Hematopoietic multipotent progenitor cell treated with erythropoietin and hydrocortisone succinate and interleukin-3 and kit ligand, for 17 days (in vitro differentiated cells): ENCODE measurements at regions not wholly inside any gene's neighbourhood (a gene's known extent, or its start where the extent isn't known, plus 50 kb on each side); places are given as distances from the start of the nearest gene placed in this dataset.
"Not testable (repeated sequence)": the region's sequence is repeated elsewhere in the genome, so short reads cannot be mapped to it uniquely, and the experiment has no call there.

Experiments
- DNase-seq: peaks from one replicate; pipeline ENCODE4 v3.0.0-alpha.2; 2015; ENCODE audit warnings: low spot score

DNA sequence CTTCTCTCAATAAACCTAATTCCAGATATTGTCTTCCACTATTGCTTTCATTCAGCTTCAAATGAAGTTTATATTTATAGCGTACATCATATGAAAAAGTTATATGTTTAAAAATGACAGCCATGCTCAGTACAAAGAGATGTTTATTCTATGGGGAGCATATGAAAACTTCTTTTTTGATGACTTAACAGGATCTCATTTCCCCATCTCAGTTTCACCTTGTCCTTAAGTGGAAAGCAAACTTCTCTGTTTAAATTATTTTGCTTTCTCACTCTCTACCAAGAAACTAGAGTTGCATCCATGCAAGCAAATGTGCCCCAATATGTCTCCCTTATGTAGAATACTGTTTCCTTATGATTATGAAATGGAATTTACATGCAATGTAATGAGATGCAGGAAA lies 799.5 kb upstream of the RGS18 start:
- no peak for DNase-seq

DNA sequence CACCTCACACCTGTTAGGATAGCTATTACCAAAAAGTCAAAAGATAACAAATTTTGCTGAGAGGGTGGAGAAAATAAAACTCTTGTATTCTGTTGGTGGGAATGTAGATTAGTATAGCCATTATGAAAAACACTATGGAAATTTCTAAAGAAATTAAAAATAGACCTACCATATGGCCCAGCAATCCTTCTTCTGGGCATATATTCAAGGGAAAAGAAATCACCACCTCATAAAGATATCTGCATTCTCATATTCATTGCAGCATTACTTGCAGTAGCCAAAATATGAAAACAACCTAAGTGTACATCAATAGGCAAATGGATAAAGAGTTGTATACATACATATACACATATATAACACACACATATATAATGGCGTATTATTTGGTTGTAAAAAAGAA lies 791.6 kb upstream of the RGS18 start:
- DNase-seq: no peak

DNA sequence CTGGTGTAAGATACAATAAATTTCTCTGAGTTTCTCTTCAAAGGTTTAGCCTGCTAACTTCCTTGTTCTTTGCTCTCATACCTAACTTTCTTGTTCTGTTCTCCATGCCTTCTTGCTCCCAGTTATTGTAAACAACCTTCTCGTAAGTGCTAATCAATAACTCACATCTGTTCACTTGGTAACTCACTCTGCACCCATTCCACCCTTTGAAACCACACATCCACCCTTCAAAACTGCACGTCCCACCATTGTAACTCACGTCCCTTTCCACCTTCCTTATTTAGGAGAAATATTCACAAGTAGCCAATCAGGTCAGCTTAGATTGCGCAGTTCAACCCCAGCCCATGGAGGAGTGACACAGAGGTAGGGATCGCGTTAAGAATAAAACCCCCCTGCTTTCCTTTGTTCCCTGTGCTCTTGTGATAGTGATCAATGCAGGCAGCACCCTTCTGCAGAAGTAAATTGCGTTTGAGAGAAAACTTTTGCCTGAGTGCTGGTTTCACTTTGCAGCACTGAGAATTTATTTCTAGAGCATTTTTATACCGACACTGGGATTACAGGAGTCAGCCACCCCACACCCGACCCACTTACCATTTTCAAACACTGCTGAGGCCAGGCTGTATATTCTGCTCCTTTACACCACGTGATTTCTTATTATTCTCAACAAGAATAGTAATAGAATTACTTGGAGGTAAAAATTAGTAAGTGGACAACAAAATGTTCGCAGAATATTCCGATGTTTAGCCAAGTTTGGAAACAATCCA lies 789.2 kb upstream of the RGS18 start:
- DNase-seq: no peak

DNA sequence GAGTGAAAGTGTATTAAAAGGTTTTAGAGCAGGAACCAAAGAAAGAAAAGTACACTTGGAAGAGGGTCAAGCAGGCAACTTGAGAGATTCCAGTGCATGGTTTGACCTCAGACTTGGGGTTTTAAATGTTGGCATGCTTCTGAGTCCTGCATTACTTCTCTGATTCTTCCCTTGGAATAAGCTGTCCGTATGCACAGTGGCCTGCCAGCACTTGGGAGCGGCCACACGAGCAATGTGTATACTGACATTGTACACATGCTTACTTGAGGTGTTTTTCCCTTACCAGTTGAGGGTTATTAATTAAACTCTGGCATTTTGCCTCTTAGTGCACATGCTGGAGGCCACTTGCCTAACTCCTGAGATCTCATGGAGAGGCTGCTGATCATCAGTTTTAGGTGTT lies 786.6 kb upstream of the RGS18 start:
- DNase-seq: no peak

DNA sequence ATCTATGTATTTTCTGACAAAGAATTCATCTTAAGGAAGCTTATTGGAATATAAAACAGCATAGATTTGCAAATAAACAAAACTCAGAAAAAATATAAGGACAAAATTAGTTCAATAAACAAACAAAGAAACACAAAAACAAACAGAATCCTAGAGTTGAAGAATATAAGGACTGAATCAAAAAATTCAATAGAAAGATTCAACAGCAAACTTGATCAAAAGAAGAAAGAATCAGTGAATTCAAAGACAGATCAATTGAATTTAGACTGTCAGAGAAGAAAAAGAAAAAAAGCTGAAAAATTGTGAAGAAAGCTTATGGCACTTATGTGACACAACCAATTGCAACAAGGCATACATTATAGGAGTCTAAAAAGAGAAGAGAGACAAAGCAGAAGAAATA lies 770.0 kb upstream of the RGS18 start:
- DNase-seq: no peak

DNA sequence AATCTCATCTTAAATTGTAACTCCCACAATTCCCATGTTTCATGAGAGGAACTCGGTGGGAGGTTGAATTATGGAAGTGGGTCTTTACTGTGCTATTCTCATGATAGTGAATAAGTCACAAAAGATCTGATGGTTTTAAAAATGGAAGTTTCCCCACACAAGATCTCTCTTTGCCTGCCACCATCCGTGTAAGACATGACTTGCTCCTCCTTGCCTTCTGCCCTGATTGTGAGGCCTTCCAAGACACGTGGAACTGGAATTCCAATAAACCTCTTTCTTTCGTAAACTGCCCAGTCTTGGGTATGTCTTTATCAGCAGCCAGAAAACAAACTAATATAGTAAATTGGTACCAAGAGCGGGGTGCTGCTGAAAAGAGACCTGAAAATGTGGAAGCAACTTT lies 761.6 kb upstream of the RGS18 start:
- DNase-seq: no peak

DNA sequence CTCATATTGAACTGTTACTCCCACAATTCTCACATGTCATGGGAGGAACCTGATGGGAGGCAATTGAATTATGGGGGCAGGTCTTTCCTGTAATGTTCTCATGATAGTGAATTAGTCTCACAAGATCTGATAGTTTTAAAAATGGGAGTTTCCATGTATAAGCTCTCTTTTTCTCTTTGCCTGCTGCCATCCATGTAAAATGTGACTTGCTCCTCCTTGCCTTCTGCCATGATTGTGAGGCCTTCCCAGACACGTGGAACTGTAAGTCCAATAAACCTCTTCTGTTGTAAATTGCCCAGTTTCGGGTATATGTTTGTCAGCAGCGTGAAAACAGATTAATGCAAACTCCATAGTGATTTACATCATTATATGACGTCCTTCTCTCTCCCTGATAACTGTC lies 759.7 kb upstream of the RGS18 start:
- no peak for DNase-seq

DNA sequence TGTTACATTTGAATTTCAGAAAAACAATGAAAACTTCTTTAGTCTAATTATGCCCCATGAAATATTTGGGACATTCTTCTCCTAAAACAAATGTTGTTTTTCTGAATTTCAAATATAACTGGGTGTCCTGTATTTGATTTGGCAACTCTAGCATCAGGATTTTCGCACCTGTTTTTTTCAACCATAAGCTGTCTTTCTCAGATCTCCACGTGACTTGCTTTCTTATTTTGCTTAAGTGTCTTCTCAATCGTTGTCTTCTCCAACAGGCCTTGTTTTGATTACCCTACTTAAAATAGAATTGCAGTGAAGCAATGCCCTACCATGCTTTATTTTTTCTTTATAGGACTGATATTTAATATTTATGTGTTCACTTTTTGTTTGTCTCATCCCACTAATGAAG lies 752.8 kb upstream of the RGS18 start:
- no peak for DNase-seq

DNA sequence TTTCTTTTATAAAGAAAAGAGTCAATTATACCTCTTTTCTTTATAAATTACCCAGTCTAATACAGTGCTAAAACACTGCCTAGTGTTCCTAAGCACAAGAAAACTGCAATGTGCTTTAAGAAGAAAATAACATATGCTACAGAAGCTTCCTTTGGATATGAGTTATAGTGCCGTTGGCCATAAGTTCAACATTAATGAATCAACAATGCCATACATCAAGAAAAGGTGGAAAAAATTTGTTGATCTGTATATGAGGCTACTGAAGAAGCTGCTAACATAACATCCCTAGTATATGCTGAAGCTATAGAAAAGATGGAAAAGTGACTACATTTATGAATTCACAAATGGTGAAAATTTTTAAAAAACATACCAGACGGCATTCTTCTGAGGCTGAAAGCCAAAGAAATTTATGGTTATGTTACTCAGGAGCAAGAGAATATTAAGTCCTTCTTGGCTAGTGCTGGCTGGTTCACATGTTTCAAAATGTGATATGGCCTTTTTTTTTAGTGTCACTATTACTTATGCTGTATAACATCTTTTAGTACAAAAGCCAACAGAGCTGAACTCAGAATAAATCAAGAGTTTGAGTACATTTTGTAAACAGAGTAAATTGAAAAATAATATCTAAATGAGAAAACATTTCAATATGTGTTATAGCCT lies 743.2 kb upstream of the RGS18 start:
- DNase-seq: no peak

DNA sequence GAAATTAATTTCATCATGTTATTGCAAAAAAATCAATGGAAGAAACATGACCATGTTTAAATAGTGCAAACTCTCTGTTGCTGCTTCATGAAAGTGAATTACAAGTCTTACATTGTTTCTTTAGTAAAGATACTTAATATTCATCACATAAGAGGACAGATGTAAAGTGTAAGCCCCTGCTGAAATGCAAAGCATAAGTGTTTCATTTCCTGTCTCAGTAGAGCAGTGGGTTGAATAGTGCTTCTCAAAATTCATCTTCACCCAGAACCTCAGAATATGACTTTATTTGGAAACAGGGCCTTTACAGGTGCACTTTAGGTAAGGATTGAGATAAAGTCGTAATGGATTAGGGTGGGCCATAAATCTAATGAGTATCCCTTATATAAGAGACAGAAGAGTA lies 738.4 kb upstream of the RGS18 start:
- no peak for DNase-seq

DNA sequence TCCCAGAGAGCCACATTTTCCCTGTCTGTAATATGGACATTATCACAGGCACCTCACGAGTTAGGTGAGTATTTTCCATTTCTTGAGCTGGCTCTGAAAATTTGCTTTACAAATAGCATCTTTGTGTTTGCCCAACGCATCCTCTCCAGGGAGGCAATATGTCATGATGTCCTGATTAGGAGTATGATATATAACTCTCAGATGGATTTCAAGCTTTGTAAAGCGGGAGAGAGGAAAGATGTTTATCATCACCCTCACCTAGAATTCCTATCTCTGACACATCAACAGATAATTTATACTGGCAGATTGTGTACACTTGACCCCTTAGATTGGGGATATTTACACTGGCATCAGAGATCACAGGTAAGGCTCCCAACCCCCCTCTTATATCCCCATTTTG lies 730.7 kb upstream of the RGS18 start:
- no peak for DNase-seq

DNA sequence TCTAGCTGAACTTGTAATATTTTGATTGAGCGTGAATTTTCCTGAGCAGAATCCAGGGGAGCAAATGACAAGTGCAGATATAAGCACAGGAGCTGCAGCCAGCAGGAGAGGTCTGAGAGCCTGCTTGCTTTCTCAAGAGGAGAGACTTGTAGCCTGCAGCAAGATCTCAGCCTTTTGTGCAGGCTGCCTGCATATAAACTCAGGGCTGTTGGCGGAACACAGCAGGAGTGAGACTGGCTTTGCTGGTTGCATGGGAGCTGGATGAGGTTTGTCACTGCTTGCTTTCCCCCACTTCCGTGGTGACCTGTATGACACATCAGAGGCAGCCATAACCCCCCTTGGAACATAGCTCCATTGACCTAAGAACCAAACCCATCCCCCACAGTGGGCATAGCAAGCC lies 725.4 kb upstream of the RGS18 start:
- no peak for DNase-seq

DNA sequence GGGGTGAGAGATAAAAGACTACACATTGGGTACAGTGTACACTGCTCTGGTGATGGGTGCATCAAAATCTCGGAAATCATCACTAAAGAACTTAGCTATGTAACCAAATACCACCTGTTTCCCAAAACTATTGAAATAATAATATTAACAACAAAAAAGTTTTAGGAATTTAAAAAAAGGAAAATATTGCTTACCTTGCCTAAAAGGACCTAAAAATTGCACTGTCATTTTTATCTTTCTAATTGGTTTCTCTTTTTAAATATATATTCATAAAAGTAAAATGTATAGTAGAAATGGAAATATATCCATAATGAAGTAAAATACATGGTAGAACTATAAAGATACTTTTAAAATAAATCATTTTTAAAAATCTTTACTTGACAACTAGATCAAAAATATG lies 719.3 kb upstream of the RGS18 start:
- DNase-seq: no peak

DNA sequence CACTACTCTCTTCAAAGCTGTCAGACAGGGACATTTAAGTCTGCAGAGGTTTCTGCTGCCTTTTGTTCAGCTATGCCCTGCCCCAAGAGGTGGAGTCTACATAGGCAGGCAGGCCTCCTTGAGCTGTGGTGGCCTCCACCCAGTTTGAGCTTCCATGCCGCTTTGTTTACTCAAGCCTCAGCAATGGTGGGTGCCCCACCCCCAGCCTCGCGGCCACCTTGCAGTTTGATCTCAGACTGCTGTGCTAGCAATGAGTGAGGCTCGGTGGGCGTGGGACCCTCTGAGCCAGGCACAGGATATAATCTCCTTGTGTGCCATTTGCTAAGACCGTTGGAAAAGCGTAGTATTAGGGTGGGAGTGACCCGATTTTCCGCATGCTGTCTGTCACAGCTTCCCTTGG lies 710.0 kb upstream of the RGS18 start:
- not testable (repeated sequence) for DNase-seq

DNA sequence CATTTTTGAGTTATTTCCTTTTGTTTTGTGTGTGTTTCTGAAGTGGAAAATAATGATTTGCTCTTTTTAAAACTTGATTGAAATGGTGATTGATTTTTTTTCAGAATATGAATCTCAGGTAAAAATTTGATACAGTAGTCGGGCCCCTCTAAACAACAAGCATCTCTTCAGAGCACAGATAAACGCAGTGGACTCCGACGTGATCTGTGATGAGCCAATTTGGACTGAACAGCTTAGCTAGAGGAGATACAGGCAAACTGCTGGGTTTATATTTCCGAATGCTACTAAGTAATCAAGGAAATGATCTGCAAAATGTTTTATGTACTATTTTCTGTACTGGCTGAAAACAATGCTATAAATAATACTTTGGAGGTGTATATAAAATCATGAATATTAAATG lies 705.7 kb upstream of the RGS18 start:
- DNase-seq: no peak

DNA sequence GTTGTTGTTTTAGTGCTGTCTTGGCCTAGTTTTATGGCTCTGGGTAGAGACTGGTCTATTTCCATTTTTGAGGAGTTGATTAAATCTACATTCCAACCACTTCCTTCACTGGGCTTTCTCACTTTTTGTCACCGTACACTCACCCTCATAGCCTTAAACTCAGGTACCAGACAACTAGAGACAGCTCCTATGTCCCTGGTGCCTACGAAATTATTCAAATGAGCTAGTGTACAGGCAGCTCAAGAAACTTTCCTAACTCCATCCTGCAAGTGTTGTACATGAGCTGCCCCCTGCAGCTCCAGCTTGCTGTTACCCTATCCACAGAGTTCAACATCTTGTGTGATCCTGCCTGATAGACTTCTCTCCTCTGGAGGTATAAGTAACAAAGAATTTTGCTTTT lies 704.8 kb upstream of the RGS18 start:
- no peak for DNase-seq

DNA sequence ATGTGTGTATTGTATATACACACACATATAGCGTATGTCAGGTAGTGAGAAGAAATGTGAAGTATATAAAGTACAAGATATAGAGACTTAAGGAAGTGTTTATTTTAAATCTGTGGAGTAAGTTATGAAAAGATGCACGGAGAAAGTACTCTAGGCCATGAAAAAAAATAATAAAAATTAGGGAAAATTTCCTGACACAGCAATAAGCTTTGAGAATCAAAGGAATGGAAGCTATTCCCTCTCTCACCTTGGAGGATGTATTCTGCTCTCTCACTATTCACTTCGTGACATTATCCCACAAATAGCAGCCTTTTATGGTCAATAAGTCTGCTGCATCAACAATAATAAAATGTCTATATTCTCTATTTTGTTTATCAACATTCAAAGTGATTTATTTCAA lies 700.4 kb upstream of the RGS18 start:
- DNase-seq: no peak

DNA sequence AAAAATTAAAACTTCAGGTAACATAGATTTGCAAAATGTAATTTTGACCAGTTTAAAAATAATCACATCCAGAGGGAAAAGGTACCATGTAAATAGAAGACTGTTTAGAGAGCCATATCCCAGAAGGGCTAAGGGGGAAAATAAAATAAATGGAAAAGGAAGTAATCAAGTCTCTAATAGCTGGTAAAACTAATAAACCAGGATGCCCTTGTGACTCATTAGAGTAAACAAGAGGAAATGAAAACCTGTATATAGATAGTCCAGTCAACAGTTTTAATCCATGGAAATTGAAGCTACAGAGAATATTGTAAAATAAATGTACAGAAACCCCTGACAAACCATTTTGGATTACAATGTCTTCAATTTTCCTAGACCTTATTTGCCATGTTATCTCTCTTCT lies 698.0 kb upstream of the RGS18 start:
- DNase-seq: no peak

DNA sequence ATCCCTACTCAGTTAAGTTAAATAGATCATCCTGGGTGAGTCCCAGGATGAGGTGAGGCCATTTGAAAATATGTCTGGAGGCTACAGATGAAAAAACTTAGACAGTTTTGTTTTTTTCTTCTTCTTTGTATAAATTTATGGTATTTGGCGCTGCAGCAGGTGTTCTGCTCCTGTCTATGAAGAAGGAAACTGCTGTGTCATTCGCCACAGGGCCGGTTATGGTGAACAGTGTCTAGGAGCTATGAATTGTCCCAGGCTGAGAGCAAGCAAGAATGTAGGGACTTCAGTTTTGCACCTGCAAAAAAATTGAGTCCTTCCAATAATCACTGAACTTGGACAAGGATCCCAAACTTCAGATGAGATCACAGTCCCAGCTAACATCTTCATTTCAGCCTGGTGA lies 674.3 kb upstream of the RGS18 start:
- DNase-seq: no peak

DNA sequence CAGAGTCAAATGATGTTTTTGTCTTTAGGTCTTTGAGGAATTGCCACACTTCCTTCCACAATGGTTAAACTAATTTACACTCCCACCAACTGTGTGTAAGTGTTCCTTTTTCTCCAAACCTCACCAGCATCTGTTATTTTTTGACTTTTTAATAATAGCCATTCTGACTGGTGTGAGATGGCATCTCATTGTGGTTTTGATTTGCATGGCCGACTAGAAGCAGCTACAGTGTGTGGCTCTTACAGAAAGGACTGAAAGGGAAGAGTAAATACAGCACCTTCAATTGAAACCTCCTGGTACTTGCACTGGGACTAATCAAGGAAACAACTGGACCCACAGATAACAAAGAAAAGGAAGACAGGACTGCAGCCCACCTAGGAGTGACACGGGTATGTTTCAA lies 668.0 kb upstream of the RGS18 start:
- DNase-seq: no peak

DNA sequence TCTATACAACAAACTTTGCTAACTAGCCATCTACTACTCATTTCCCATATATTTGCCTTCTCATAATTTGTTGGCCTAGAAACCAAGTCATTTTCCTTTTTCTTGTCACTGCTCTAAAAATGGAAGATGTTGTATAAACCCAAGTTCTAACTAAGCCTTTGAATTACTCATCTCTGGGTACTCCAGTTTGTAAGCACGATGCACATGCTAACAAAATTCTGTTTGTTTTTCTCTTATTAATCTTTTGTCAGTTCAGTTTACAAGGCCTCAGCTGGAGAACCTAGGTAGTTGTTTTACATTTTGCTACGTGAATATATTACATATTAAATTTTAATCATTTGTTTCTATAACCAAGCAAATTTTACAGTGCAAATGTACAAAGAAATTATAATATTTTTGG lies 663.2 kb upstream of the RGS18 start:
- DNase-seq: no peak

DNA sequence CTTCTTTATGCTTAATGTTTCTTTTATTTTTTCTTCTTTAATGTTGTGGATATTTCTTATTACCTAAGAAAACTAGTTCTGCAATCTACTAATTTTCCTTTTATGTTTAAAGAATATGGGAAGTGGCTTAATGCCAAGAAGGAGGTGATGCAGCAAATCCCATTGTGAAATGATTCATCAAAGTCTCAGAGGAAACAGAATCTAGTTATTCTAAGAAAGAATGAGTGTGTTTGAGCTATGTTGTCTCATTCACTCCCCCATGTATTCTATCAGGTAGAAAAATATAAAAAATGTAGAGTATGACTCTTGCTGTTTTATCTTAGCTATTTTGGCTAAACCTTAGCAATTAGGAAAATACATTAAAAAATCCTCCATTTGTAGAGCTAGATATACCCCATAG lies 659.9 kb upstream of the RGS18 start:
- no peak for DNase-seq

DNA sequence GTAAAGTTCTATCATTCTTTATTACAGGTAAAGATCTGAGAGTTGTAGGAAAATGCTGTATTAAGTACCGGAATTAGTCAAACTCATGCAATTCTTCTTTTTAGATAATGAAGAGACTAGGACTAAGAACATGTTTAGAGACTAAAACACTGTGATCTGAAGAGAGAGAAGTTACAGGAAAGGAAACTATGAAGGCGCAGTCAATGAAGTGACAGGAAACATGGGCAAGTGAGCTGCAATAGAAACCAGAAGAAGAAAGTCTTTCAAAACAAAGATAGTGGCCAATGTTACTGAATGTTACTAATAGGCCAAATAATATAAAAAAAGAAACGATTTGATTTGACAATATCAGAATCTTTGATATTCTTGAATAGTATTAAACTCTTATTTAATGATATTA lies 659.4 kb upstream of the RGS18 start:
- no peak for DNase-seq

DNA sequence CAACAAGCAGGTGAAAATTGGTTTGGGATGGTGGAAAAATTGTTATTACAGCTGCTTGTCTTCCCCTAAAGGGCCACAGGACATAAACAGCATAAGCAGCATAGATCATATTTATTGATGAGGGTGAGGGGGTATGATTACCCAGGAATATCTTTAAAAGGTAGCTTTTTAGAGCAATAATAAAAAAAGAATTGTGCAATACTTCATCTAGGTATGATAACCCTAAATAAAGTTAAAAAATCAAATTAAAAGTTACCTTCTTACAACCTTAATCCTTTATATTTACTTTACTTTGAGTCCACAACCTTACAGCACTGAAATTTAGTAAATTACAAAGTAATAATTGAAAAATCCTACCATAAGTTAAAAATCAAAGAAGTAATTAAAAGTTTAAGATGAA lies 653.3 kb upstream of the RGS18 start:
- DNase-seq: no peak
